IMR-90 (cell line): ENCODE measurements at regions not wholly inside any gene's neighbourhood (a gene's known extent, or its start where the extent isn't known, plus 50 kb on each side); places are given as distances from the start of the nearest gene placed in this dataset.
"Not testable (repeated sequence)": the region's sequence is repeated elsewhere in the genome, so short reads cannot be mapped to it uniquely, and the experiment has no call there.

Experiments used
- ATAC-seq: fragments of 200-7000 bp; cut with Tn5 transposase; 2 replicates; pipeline ENCODE4 v1.9.1; 2020; ENCODE audit warnings: low read depth, mild to moderate bottlenecking, moderate library complexity
- BruUV-seq: library from RNA; stranded (reverse); fragments of 400-500 nt; replicated peaks from 2 replicates; lab custom pipeline; 2021; lab: Mats Ljungman, UMichigan
- CTCF ChIA-PET: fragments of 300-600 bp; formaldehyde crosslinking; extraction: SDS; loops from one replicate; lab custom pipeline; 2021; ENCODE audit warnings: antibody characterized with exemption; lab: Yijun Ruan, JAX
- POLR2A ChIA-PET: fragments of 300-600 bp; sonication (Branson Sonifier 250); formaldehyde crosslinking; loops from one replicate; lab custom pipeline; 2022; ENCODE audit warnings: antibody characterized with exemption; ENCODE audit not compliant: unreplicated experiment; lab: Charles Lee
- DNase-seq: peaks from one replicate; pipeline ENCODE4 v3.0.0; 2013
- H2AFZ ChIP-seq: replicated peaks from 2 replicates; pipeline ENCODE3; 2013; ENCODE audit warnings: low read length, mild to moderate bottlenecking; ENCODE audit not compliant: poor library complexity
- H2AK5ac ChIP-seq: 2 replicates; pipeline ENCODE4 v1.6.1; 2013; ENCODE audit warnings: low read depth, low read length, inconsistent platforms
- H2AK9ac ChIP-seq: replicated peaks from 2 replicates; pipeline ENCODE3; 2013; ENCODE audit warnings: mild to moderate bottlenecking, low read depth, low read length, moderate library complexity; ENCODE audit not compliant: poor library complexity
- H2BK120ac ChIP-seq: 2 replicates; pipeline ENCODE4 v1.6.1; 2013; ENCODE audit warnings: low read depth, low read length, inconsistent platforms
- H2BK15ac ChIP-seq: 3 replicates; pipeline ENCODE4 v1.6.1; 2013; ENCODE audit warnings: low read depth, low read length, inconsistent platforms
- H2BK20ac ChIP-seq: 2 replicates; pipeline ENCODE4 v1.6.1; 2013; ENCODE audit warnings: low read depth, mild to moderate bottlenecking, inconsistent platforms, low read length, moderate library complexity
- H2BK5ac ChIP-seq: 2 replicates; pipeline ENCODE4 v1.6.1; 2013; ENCODE audit warnings: mild to moderate bottlenecking, low read depth, low read length, inconsistent platforms; ENCODE audit not compliant: poor library complexity, severe bottlenecking
- H3K14ac ChIP-seq: replicated peaks from 2 replicates; pipeline ENCODE4 v1.6.1; 2013; ENCODE audit warnings: low read depth, low read length, inconsistent platforms
- H3K18ac ChIP-seq: 2 replicates; pipeline ENCODE4 v1.6.1; 2013; ENCODE audit warnings: low read depth, low read length, control low read depth
- H3K23ac ChIP-seq: 2 replicates; pipeline ENCODE4 v1.6.1; 2013; ENCODE audit warnings: low read depth, low read length, inconsistent platforms
- H3K27ac ChIP-seq: 2 replicates; pipeline ENCODE4 v1.5.1; 2013; ENCODE audit warnings: mild to moderate bottlenecking, control low read depth, low read length; ENCODE audit not compliant: insufficient read depth
- H3K27me3 ChIP-seq: 2 replicates; pipeline ENCODE4 v1.6.1; 2013; ENCODE audit warnings: low read length; ENCODE audit not compliant: control insufficient read depth, insufficient read depth
- H3K36me3 ChIP-seq: 2 replicates; pipeline ENCODE4 v1.6.1; 2013; ENCODE audit warnings: low read length, mixed read lengths; ENCODE audit not compliant: control insufficient read depth, insufficient read depth
- H3K4ac ChIP-seq: 2 replicates; pipeline ENCODE4 v1.6.1; 2013; ENCODE audit warnings: low read depth, low read length, inconsistent platforms
- H3K4me1 ChIP-seq: 2 replicates; pipeline ENCODE4 v1.6.1; 2013; ENCODE audit warnings: low read length, mixed read lengths; ENCODE audit not compliant: control insufficient read depth, insufficient read depth
- H3K4me2 ChIP-seq: 2 replicates; pipeline ENCODE4 v1.6.1; 2013; ENCODE audit warnings: low read depth, mild to moderate bottlenecking, control low read depth, low read length, moderate library complexity
- H3K4me3 ChIP-seq: 2 replicates; pipeline ENCODE4 v1.5.1; 2013; ENCODE audit warnings: low read depth, mild to moderate bottlenecking, control low read depth, low read length, moderate library complexity; ENCODE audit not compliant: insufficient read depth
- H3K56ac ChIP-seq: 2 replicates; pipeline ENCODE4 v1.6.1; 2013; ENCODE audit warnings: low read length, inconsistent platforms; ENCODE audit not compliant: insufficient read depth; ENCODE audit errors: extremely low read depth
- H3K79me1 ChIP-seq, 2 experiments: 2 replicates each; pipeline ENCODE4 v1.6.1; 2013; ENCODE audit warnings: low read length in 2 of 2, inconsistent platforms in 1 of 2, low read depth in 1 of 2
- H3K9ac ChIP-seq: 2 replicates; pipeline ENCODE4 v1.6.1; 2013; ENCODE audit warnings: low read depth, low read length, control low read depth
- H3K9me1 ChIP-seq: 2 replicates; pipeline ENCODE4 v1.6.1; 2013; ENCODE audit warnings: low read length, inconsistent platforms; ENCODE audit not compliant: insufficient read depth
- H3K9me3 ChIP-seq: 2 replicates; pipeline ENCODE4 v1.6.1; 2013; ENCODE audit warnings: low read length; ENCODE audit not compliant: control insufficient read depth, insufficient read depth
- H4K20me1 ChIP-seq: 2 replicates; pipeline ENCODE4 v1.6.1; 2013; ENCODE audit warnings: low read length, inconsistent platforms; ENCODE audit not compliant: insufficient read depth
- H4K5ac ChIP-seq: 2 replicates; pipeline ENCODE4 v1.6.1; 2013; ENCODE audit warnings: mild to moderate bottlenecking, low read depth, low read length, control low read depth
- H4K8ac ChIP-seq, 2 experiments: 2 replicates each; pipeline ENCODE4 v1.6.1; 2013; ENCODE audit warnings: low read depth in 2 of 2, low read length in 2 of 2, control low read depth in 1 of 2, inconsistent platforms in 1 of 2
- H4K91ac ChIP-seq: 2 replicates; pipeline ENCODE4 v1.6.1; 2013; ENCODE audit warnings: low read depth, low read length, inconsistent platforms; ENCODE audit not compliant: insufficient read depth
- WGBS, 2 experiments: methylation state at CpG; one replicate each; pipeline versions ENCODE4 v1.1.5 to v1.1.7; 2013; ENCODE audit warnings: missing lambda C conversion rate in 2 of 2; ENCODE audit not compliant: insufficient read length in 1 of 2; ENCODE audit errors: extremely low coverage in 2 of 2; 5-methylcytosine and 5-hydroxymethylcytosine counted together
- dilution Hi-C: fragments of 300-500 bp; cut with HindIII; formaldehyde crosslinking; loops from one replicate; pipeline ENCODE4 v1.14.3; 2018; ENCODE audit warnings: low sequenced_read_pairs; ENCODE audit not compliant: unreplicated experiment
- in situ Hi-C: fragments of 300-500 bp; cut with MboI; formaldehyde crosslinking; loops from 3 replicates; pipeline ENCODE4 v1.14.3; 2019; ENCODE audit warnings: low sequenced_read_pairs, inconsistent platforms, mixed read lengths
- intact Hi-C: fragments of 100-400 bp; cut with micrococcal nuclease; formaldehyde crosslinking; loops from 2 replicates; pipeline ENCODE4 v1.10.0; 2022

DNA sequence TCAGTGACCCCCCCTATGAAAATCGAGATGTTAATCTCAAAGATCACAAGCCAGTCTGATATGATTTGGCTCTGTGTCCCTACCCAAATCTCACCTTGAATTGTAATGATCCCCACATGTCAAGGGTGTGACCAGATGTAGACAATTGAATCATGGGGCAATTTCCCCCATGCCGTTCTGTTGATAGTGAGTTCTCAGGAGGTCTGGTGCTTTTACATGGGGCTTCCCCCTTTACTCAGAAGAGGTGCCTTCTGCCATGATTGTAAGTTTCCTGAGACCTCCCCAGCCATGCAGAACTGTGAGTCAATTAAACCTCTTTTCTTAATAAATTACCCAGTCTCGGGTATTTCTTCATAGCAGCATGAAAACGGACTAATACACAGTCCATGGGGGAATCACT lies 459.5 kb downstream of the MFSD1 start:
- H3K4me3 ChIP-seq, H3K9me3 ChIP-seq, BruUV-seq, H3K27me3 ChIP-seq, H2BK5ac ChIP-seq, H4K20me1 ChIP-seq, H3K27ac ChIP-seq, POLR2A ChIA-PET, H4K5ac ChIP-seq, dilution Hi-C loops, H3K4me1 ChIP-seq, H3K18ac ChIP-seq, ATAC-seq, H2AFZ ChIP-seq, DNase-seq, H2BK15ac ChIP-seq, H2BK20ac ChIP-seq, H3K36me3 ChIP-seq, H2AK9ac ChIP-seq, H3K4ac ChIP-seq, H3K4me2 ChIP-seq, H3K9me1 ChIP-seq, H2AK5ac ChIP-seq, H3K23ac ChIP-seq, H4K8ac ChIP-seq, H3K9ac ChIP-seq, H3K14ac ChIP-seq, H4K91ac ChIP-seq, H3K79me1 ChIP-seq, H2BK120ac ChIP-seq, H3K56ac ChIP-seq: not testable (repeated sequence)
- in situ Hi-C loops = loop anchor here (25.0 kb wide), 2 partner anchors 624 to 751 kb away; partner anchors contain the start of gene GFM1
- CTCF ChIA-PET = interaction anchor here (1.5 kb wide), 1 partner anchor 64 kb away, joined by 6 read pairs; no protein-coding TSS in a partner anchor
- WGBS, 2 experiments = no CpG with 5 or more reads among the region's 4 CpGs
- intact Hi-C loops = loop anchor here (5.0 kb wide), 3 partner anchors 464 to 1226 kb away; no protein-coding TSS in a partner anchor
